T-helper 2 cell treated with Interferon-gamma antibody and Interleukin-4, amounts not matched to agents 100 ng/mL and 5 ng/mL, for 36 hours (primary cell): ENCODE measurements at regions not wholly inside any gene's neighbourhood (a gene's known extent, or its start where the extent isn't known, plus 50 kb on each side); places are given as distances from the start of the nearest gene placed in this dataset.

Experiments used
- intact Hi-C: fragments of 100-400 bp; cut with micrococcal nuclease; formaldehyde crosslinking; loops from one replicate; pipeline ENCODE4 v1.15.1; 2023

DNA sequence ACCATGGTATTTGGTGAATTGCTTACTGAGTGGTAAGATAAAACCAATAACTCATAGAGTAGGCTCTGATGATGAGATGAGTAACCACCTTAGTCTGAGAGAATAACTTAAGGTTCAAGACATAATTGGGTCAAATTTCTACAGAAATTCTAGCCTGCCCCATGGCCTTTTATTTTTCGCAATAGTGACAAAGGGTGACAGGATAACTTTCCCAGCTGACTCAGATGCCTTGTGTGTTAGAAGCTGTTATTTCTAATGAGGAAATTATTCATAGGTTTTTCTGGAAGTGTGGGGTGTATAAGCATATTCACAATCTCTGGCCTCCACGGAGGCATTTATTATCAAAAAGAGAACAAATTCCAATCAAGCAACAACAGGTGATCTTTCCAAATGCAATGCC, 159.0 kb downstream of the NUP35 start:
- intact Hi-C loops: no loop called here

DNA sequence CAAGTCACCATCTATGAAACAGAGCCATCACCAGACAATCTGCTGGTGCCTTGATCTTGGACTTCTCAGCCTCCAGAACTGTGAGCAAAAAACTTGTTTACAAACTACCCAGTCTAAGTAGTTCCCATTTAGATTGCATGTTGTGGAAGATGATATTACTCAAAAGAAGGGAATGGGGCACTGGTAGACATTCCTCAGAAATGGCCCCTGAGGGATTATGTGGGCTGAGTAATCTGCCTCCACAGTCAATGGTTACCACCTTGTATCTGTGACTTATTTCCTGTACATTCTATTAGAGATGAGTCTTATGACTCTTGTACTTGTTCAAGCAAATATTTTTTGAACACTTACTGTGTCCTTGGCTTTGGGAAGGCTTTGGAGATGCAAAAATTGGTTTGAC, 160.4 kb downstream of the NUP35 start:
- intact Hi-C loops: no loop called here

DNA sequence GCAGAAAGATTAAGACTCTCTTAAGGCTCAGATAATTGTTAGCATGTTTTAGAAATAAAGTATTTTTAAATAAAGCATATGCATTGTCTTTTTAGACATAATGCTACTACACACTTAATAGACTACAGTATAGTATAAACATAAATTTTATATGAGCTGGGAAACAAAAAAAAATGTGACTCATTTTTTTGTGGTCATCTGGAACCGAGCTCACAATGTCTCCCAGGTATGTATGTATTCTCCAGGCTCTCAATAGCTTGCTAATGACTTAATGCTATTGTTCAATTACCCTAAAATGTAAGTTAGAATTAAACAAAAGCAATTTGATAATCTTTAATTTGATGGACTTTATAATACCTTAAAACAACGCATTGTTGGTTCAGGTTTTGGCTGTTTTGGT, 167.2 kb downstream of the NUP35 start:
- intact Hi-C loops: no loop called here

DNA sequence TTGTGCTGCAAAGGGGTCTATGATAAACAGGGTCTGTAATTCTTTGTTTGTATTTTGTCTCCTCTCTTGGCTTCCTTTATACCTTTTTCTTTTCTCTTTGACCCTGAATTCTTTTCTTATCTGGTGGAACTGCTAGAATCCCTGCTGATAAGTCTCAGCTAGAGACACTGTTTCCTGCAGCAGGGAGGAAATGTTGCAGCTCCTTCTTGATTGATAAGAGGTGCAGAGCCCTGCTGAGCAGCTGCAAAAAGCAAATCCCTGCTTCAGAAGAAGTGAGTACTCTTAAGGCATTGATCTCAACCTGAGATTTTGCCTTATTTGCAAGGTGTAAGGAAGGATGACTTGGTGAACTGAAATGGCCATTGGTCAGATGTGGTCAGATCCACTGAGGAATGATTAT, 167.8 kb downstream of the NUP35 start:
- intact Hi-C loops: no loop called here

DNA sequence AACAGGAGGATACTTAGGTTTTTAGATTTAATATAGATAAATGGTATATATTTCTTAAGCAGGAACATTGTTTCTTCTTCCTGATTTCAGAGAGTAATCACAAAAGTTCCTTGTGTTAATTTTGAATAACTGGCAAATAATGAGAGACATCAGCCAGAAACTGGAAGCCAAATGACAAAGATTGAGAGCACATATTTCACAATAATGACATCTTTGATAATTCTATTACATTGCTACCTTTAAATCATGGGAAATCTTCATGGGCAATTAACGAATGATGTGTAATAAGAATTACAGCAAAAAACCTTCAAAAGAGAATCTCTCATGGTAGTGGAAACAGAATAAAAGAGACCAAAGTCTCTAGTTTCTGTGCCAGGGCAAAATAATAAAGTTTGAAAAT, 215.1 kb downstream of the NUP35 start:
- intact Hi-C loops: no loop called here

DNA sequence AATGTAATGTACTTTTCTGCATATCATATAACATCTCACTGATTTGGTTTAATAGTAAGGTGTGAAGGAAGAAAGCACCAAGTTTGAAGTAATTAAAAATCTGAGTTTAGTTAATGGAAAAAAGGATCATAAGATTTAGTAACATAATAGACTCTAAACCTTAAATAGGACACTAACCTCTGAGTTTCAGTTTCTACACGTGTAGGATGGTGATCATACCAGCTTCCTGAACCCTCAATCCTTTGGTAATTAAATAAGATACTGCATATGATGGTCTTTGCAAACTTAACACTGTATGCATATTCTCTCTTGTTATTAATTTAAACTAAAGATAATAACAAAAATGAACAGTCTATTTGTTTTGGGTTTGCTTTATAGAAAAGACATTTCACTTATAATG, 216.8 kb downstream of the NUP35 start:
- intact Hi-C loops: no loop called here

DNA sequence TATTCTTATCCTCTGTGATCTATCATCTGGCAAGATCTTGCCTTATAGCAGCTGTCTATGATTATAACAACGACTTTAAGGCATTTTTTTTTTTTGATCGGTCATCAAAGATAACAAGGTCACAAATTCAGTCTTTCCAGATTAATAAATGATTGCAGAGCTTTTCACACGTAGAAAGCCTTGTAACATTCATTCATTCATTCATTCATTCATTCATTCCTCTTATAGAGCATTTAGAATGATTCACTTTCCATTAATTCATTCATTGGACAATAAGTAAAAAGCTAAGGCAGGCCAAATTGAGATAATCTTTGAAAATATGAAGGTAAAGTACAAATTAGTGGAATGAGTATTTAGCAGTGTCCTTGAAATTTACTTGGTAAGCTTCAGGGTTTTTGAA, 223.7 kb downstream of the NUP35 start:
- intact Hi-C loops: no loop called here

DNA sequence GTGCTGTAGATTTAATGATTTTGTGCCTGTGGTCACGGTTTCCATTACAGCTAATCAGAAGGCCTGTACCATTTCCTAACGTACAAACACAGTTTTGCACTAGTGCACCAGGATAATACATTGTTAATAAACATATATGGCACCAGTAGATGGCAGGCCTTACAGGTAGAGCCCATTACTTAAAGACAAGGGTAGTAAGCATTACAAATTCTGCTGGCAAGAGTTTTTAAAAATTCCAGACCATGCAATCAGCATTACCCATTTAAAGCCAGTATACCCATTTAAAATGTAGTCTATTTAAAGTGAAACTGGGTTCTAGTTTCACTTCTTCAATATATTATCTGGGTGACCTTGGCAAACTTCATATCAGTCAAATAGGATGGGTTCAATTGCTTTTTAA, 224.2 kb downstream of the NUP35 start:
- intact Hi-C loops: no loop called here

DNA sequence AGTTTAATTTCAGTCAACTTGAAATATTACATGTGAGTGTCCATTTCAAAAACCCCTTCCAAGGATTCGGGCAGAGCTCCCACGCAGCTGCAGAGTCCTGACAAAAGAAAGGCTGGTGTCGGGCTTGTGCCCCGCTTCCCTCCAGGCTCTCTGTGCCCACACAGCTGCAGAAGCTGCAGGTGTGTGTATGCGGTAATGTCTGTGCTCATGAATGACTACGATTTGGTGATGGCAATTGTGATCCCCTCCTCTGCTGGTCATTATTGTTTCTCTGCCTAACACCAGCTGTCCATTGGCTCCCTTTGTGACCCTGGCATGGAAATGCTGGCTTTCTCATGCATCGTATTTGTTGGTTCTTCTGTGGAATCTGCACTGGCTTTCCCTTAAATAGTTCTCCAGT, 224.8 kb downstream of the NUP35 start:
- intact Hi-C loops: no loop called here

DNA sequence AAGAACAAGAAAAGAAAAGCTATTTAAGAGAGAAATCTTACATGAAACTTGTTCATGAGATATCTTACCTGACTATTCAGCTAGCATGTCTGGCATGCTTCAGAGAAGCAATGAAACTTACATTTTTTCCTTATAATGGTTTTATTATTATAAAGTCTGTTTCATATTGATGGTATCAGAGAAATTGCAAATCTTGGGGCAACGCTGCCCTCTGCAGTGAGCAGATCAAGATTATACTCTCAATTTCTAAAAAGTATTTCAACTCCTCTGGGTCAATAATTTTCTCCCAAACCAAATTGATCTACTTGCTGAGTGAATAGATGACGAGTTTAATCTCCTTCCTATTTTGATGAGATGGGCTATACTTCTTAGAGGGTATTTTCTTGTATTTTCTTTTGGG, 235.6 kb downstream of the NUP35 start:
- intact Hi-C loops: no loop called here

DNA sequence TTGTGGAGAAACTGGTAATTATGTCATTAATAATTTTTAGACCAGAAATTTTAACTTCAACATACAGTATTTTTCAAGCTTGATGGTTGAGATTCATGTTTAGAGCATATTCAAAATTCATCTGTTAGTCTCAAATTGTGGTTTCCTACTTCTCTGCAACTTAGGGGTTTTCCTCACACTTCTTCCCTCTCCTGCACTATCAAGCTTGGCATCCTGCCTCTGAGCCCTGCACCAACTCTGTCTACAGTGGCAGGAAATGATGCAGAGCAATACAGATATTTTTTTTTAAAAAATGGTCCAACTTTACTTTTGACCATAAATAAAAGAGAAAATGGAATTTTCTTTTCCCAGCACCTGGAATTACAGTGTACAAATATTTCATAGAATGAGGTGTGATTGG, 247.3 kb downstream of the NUP35 start:
- intact Hi-C loops: no loop called here

DNA sequence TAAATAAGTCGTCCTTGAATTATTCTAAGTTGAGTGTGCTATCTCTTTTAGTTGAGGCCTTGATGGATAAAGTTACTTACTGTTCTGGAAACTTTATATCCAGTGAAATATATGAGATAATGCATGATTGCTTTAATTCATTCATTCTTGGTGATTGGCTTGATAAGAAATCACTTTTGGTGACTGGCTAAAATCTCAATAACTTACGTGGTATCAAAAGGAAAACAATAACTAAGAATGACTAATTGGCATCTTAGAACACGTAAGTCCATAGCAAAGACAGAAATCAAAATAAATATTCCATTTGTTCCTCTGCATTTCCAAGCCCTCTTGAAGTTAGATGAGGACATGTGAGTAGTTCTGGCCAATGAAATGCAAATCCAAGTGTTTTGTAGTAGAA, 251.6 kb downstream of the NUP35 start:
- intact Hi-C loops: no loop called here

DNA sequence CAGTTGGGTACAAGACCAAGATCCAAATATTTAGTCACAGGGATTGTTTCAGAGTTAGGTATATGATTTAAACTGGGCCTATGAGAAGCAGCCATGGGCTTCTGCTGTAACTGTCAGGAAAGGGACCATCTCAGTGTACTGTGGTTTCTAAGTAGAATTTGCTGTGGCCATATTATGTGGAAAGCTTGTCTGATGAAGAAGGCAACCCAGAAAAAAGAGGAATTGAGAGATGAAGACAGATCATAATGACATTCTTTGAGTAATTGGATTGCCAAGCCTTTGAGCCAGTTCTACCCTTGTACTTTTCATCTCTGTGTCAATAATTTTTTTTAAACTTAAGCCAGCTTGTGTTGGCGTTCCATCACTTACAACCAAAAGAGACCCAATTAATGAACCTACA, 259.6 kb downstream of the NUP35 start:
- intact Hi-C loops: no loop called here

DNA sequence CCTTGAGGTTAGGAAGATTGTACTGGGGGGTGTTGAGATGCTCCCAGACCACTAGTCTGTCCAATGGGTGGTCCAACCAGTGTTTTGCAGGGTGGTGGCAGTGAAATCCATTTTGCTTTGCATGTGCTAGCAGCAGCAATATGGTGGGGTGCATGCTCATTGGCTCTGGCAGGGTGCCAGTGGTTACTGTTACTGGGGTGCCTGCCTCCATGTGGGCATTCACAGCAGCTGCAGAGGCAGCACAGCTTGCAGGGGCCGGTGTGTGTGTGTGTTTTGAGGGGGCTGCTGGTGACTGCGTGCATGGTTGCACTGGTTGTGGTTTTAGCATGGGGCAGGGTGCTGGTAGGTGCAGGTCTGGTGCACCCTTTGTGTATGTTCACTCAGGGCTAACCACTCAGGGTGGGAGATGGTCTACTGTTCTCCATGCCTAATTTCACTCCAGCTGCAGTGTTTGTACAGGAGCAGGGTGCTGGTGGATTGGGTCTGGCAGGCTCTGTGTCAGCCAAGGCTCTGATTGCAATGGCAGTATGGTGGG, 265.4 kb downstream of the NUP35 start:
- intact Hi-C loops: no loop called here

DNA sequence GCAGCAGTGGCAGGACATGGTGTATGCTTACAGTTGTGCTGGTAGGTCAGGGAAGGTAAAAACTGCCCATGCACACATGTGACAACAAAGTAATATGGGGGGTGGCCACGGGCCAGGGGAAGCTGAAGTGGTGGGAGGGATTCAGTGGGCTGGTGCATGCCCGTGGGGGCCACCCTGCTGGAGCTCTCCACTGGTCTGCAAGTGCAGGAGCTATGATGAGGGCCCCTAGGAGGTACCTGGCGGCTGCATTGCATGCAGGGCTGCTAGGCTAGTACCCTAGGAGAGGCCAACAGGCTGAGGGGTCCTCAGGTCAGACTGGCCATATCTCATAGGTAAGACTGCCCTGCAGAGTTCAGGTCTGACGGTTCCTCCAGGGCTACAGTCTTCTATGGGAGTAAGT, 265.9 kb downstream of the NUP35 start:
- intact Hi-C loops: no loop called here

DNA sequence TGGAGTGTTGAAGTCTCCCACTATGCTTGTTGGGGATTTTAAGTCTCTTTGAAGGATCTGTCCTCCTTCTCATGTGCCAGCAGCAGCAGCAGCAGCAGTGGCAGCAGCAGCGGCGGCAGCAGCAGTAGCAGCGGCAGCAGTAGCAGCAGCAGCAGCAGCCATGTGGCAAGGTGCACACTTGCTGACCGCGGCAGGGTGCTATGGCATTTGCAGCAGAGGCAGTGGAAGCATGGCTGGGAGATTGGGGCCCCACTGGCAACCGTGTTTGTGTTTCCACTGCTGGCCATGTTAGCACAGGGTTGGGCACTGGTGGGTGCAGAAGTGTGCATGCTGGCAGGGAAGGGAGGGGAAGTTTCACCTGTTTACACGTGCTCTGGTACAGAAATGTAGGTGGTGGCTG, 280.1 kb downstream of the NUP35 start:
- intact Hi-C loops: no loop called here

DNA sequence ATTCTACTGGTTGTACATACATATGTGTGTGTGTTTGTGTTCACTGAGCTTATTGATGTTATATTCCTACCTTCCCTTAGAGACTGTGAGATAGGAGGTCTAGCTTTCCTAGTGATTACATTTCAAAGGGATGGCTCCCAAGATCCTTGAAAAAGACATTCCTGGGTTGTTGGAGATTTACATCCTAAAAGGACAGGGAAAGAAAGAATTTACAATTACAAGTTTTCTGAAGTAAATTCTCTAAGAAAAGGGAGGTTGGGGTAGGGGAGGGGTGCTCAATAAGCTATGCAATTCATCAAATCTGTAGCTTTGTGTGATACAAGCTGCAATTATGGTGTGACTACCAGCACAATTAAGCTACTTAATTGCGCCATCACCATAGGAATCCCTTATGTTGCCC, 284.3 kb downstream of the NUP35 start:
- intact Hi-C loops: no loop called here

DNA sequence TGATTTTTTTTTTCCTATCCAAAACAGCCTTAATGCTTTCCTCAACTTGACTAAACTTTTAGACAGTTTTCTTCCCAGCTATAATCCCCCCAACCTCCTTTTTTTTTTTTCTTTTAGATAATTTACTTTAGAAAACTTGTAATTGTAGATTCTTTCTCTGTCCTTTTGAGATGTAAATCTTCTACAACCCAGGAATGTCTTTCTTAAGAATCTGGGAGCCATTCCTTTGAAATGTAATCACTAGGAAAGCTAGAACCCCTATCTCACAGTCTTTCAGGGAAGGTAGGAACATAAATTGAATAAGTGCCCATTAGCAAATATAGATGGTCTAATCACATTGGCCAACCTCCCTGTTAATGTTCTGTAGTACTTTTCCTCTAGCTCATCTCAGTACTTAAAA, 285.4 kb downstream of the NUP35 start:
- intact Hi-C loops: no loop called here

DNA sequence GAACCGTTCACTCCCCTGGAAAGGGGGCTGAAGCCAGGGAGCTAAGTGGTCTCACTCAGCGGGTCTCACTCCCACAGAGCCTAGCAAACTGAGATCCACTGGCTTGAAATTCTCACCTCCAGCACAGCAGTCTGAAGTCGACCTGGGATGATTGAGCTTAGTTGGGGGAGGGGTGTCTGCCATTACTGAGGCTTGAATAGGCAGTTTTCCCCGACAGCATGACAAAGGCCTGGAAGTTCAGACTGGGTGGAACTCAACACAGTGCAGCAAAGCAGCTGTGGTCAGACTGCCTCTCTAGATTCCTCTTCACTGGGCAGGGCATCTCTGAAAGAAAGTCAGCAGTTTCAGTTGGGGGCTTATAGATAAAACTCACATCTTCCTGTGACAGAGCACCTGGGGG, 292.5 kb downstream of the NUP35 start:
- intact Hi-C loops: no loop called here

DNA sequence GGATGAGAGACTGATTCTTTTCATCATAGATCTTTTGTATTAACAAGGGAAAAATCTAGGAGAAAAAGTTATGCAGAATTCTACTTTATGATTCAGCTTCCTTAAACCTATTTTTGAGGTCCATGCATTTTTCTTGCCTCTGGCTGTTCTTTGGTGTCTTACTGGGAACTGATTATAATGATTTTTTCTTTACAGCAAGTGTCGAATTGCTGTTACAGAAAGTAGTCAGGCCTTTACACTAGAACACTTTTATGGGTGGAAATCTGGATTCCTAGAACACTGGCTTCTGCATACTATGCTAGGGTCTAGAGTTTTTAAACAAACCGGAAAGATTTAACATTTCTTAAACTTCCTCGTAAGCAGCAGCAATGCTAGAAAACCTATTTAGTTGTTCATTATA, 302.6 kb downstream of the NUP35 start:
- intact Hi-C loops: no loop called here

DNA sequence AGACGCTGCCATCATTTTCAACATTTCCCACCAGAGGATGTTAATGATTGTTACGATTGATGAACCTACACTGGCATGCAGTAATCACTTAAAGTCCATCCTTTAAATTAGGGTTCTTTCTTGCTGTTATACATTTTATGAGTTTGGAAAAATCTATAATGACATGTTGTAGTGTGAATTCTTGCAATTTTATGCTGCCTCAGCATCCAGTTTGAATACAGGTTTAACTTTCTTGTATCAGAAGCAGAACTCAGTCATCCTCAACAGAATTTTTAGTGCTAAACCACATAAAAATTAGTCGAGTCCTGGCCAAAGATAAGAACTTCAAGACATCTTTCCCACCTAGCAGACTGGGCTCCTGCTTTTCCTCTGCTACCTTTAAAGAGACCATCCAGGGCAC, 303.3 kb downstream of the NUP35 start:
- intact Hi-C loops: no loop called here

DNA sequence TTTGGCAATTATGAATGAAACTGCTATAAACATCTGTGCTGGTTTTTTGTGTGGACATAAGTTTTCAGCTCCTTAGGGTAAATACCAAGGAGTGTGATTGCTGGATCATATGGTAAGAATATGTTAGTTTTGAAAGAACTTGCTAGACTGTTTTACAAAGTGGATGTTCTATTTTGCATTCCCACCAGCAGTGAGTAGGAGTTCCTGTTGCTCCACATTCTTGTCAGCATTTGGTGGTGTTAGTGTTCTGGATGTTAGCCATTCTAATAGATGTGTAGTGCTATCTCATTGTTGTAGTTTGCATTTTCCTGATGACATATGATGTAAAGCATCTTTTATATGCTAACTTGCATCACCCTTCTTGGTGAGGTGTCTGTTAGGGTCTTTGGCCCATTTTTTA, 304.6 kb downstream of the NUP35 start:
- intact Hi-C loops: no loop called here

DNA sequence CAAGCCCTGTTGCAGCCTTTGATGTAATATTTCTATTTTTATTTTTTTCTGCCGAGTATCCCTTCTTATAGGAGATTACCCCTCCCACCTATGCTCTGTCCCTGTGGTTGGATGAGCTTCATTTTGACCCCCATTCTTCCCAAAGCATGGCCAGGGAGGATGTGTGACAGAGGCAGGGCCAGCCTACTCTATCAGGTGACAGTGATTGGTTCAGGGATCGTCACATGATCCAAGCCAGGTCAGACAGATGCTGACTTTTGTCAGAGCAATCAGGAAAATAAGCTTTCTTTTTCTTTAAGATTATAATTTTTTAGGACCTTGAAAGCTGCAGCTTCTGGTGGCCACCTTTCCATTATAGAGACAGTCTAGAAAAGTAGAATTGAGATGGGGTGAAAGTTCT, 314.3 kb downstream of the NUP35 start:
- intact Hi-C loops: no loop called here

DNA sequence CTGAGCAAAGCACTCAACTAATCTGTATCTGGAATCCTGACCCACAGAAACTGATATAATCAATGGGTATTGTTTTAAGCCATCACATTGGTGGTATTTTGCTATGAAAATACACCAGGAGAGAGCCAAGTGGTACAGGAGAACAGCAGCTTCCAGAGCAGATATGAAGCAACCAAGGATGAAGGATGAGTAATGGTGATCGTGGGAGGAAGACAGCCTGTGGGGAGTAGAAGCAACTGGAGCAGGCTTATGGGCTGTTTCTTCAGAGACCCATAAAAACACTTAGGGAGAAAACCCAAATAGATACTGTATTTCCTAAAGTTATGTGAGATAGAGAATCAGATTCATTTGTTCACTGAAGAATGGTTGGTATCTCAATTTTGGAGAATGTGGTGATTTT, 330.8 kb downstream of the NUP35 start:
- intact Hi-C loops: no loop called here
